SK-N-SH (cell line): ENCODE measurements at regions not wholly inside any gene's neighbourhood (a gene's known extent, or its start where the extent isn't known, plus 50 kb on each side); places are given as distances from the start of the nearest gene placed in this dataset.

Source experiments
- CTCF ChIA-PET: fragments of 300-600, 350-600 bp; formaldehyde crosslinking; extraction: SDS; loops from one replicate; lab custom pipeline; 2021; lab: Yijun Ruan, JAX
- POLR2A ChIA-PET: fragments of 350-600 bp; sonication (Branson Sonifier 250); formaldehyde crosslinking; extraction: SDS; loops from one replicate; lab custom pipeline; 2020; ENCODE audit warnings: antibody characterized with exemption, inconsistent platforms; lab: Yijun Ruan, JAX
- DNase-seq: peaks from one replicate; pipeline ENCODE4 v3.0.0; 2012
- H2AFZ ChIP-seq: fragments of 200-600 bp; sonication (generic); 2 replicates; pipeline ENCODE4 v1.8.1; 2016; ENCODE audit warnings: antibody characterized with exemption, mild to moderate bottlenecking, low read depth
- H3F3A ChIP-seq: fragments of 200-600 bp; sonication (generic); replicated peaks from 2 replicates; pipeline ENCODE3; 2016; ENCODE audit warnings: antibody characterized with exemption, mild to moderate bottlenecking; ENCODE audit not compliant: insufficient read depth
- H3K27ac ChIP-seq, 2 experiments: fragments of 200-500 bp in 1 of 2; fragments of 200-600 bp in 1 of 2; sonication (Bioruptor generic) in 1 of 2; sonication (generic), shearing (Covaris generic) in 1 of 2; 2 replicates each; pipeline versions ENCODE4 v1.5.1 to v1.6.1; 2014 to 2016; ENCODE audit warnings: low read depth in 2 of 2, inconsistent platforms in 1 of 2, low read length in 1 of 2, mild to moderate bottlenecking in 1 of 2, mixed read lengths in 1 of 2
- H3K27me3 ChIP-seq: fragments of 200-600 bp; sonication (generic), shearing (Covaris generic); 2 replicates; pipeline ENCODE4 v1.6.1; 2016; ENCODE audit warnings: mixed run types; ENCODE audit not compliant: insufficient read depth
- H3K36me3 ChIP-seq, 2 experiments: fragments of 200-500 bp in 1 of 2; fragments of 200-600 bp in 1 of 2; sonication (Bioruptor generic) in 1 of 2; sonication (generic) in 1 of 2; replicated peaks in 1 of 2; 2 replicates each; pipeline versions ENCODE3 to v1.5.1; 2014 to 2016; ENCODE audit warnings: low read length in 1 of 2, mild to moderate bottlenecking in 1 of 2; ENCODE audit not compliant: insufficient read depth in 2 of 2, control insufficient read depth in 1 of 2
- H3K4me1 ChIP-seq, 2 experiments: fragments of 200-500 bp in 1 of 2; fragments of 200-600 bp in 1 of 2; sonication (Bioruptor generic) in 1 of 2; sonication (generic), shearing (Covaris generic) in 1 of 2; 2 replicates each; pipeline versions ENCODE4 v1.5.1 to v1.6.1; 2014 to 2016; ENCODE audit warnings: low read depth in 1 of 2, low read length in 1 of 2, mixed run types in 1 of 2; ENCODE audit not compliant: insufficient read depth in 2 of 2, control insufficient read depth in 1 of 2
- H3K4me2 ChIP-seq: fragments of 200-600 bp; sonication (generic), shearing (Covaris generic); 2 replicates; pipeline ENCODE4 v1.6.1; 2017; ENCODE audit warnings: mixed run types
- H3K4me3 ChIP-seq, 2 experiments: fragments of 200-500 bp in 1 of 2; fragments of 200-600 bp in 1 of 2; sonication (Bioruptor generic) in 1 of 2; sonication (generic), shearing (Covaris generic) in 1 of 2; 2 replicates each; pipeline versions ENCODE4 v1.5.1 to v1.8.1; 2014 to 2016; ENCODE audit warnings: low read depth in 2 of 2, inconsistent platforms in 1 of 2, low read length in 1 of 2, mild to moderate bottlenecking in 1 of 2, mixed read lengths in 1 of 2, moderate library complexity in 1 of 2
- H3K79me2 ChIP-seq: fragments of 200-600 bp; sonication (generic); 2 replicates; pipeline ENCODE4 v1.8.1; 2017; ENCODE audit warnings: mild to moderate bottlenecking; ENCODE audit not compliant: insufficient read depth
- H3K9ac ChIP-seq: fragments of 200-600 bp; sonication (generic); 2 replicates; pipeline ENCODE4 v1.6.1; 2017; ENCODE audit warnings: mixed run types
- H3K9me2 ChIP-seq: fragments of 200-600 bp; sonication (generic); 2 replicates; pipeline ENCODE4 v1.6.1; 2017; ENCODE audit warnings: mixed run types
- H3K9me3 ChIP-seq: fragments of 200-600 bp; sonication (generic); 2 replicates; pipeline ENCODE4 v1.6.1; 2017; ENCODE audit warnings: mixed run types, mild to moderate bottlenecking, moderate library complexity
- H4K20me1 ChIP-seq: fragments of 200-600 bp; sonication (generic); 2 replicates; pipeline ENCODE4 v1.6.1; 2017; ENCODE audit warnings: mild to moderate bottlenecking, mixed run types; ENCODE audit not compliant: insufficient read depth
- ELF1 ChIP-seq: IDR thresholded peaks from 2 replicates; pipeline ENCODE4 v1.4.0; 2012
- EP300 ChIP-seq, 2 experiments: IDR thresholded peaks; 2 replicates each; pipeline versions ENCODE4 v1.4.0 to v1.6.1; 2012; ENCODE audit warnings: borderline replicate concordance in 1 of 2, low read depth in 1 of 2, low read length in 1 of 2
- EZH2phosphoT487 ChIP-seq: fragments of 200-600 bp; sonication (generic); IDR thresholded peaks from 2 replicates; pipeline ENCODE4 v1.6.1; 2017; ENCODE audit warnings: low read depth, mixed run types, mild to moderate bottlenecking, antibody characterized with exemption, moderate library complexity, borderline replicate concordance
- FOSL2 ChIP-seq: IDR thresholded peaks from 2 replicates; pipeline ENCODE4 v1.4.0; 2012; ENCODE audit warnings: low read depth, mild to moderate bottlenecking, moderate library complexity, borderline replicate concordance
- FOXJ3 ChIP-seq: sonication (generic); formaldehyde crosslinking; IDR thresholded peaks from 2 replicates; pipeline ENCODE4 v1.5.1; 2020; ENCODE audit warnings: mild to moderate bottlenecking, missing genetic modification reagents
- FOXM1 ChIP-seq: IDR thresholded peaks from 2 replicates; pipeline ENCODE4 v1.4.0; 2012; ENCODE audit warnings: low read depth, mild to moderate bottlenecking
- MAX ChIP-seq: IDR thresholded peaks from 2 replicates; pipeline ENCODE4 v1.4.0; 2012; ENCODE audit warnings: low read depth
- MEF2A ChIP-seq: IDR thresholded peaks from 2 replicates; pipeline ENCODE4 v1.4.0; 2012; ENCODE audit warnings: low read depth, borderline replicate concordance
- MXI1 ChIP-seq: IDR thresholded peaks from 2 replicates; pipeline ENCODE4 v1.6.1; 2012; ENCODE audit warnings: mild to moderate bottlenecking, low read depth, low read length, improper control_type of control experiment
- NRF1 ChIP-seq: IDR thresholded peaks from 2 replicates; pipeline ENCODE4 v1.6.1; 2012; ENCODE audit warnings: low read depth, mild to moderate bottlenecking, low read length
- PBX3 ChIP-seq: IDR thresholded peaks from 2 replicates; pipeline ENCODE4; 2012
- POLR2AphosphoS5 ChIP-seq: IDR thresholded peaks from 2 replicates; pipeline ENCODE4 v1.6.1; 2012; ENCODE audit warnings: low read depth, low read length
- RAD21 ChIP-seq: IDR thresholded peaks from 2 replicates; pipeline ENCODE4 v1.6.1; 2012; ENCODE audit warnings: mild to moderate bottlenecking, low read length
- REST ChIP-seq: IDR thresholded peaks from 2 replicates; pipeline ENCODE4 v1.6.1; 2012; ENCODE audit warnings: mild to moderate bottlenecking, low read depth, low read length, moderate library complexity
- RXRA ChIP-seq: IDR thresholded peaks from 2 replicates; pipeline ENCODE4 v1.4.0; 2012; ENCODE audit warnings: low read depth, mild to moderate bottlenecking, borderline replicate concordance
- SIN3A ChIP-seq: IDR thresholded peaks from 2 replicates; pipeline ENCODE4 v1.6.1; 2012; ENCODE audit warnings: low read depth, mild to moderate bottlenecking, low read length, moderate library complexity, borderline replicate concordance
- SMC3 ChIP-seq: IDR thresholded peaks from 2 replicates; pipeline ENCODE4 v1.6.1; 2012; ENCODE audit warnings: low read depth, low read length, improper control_type of control experiment
- TAF1 ChIP-seq: IDR thresholded peaks from 2 replicates; pipeline ENCODE4 v1.6.1; 2012; ENCODE audit warnings: low read depth, mild to moderate bottlenecking, low read length, moderate library complexity, borderline replicate concordance
- TEAD4 ChIP-seq: IDR thresholded peaks from 2 replicates; pipeline ENCODE4 v1.4.0; 2012; ENCODE audit warnings: mild to moderate bottlenecking, borderline replicate concordance; ENCODE audit not compliant: insufficient read depth
- USF1 ChIP-seq: IDR thresholded peaks from 2 replicates; pipeline ENCODE4 v1.4.0; 2012; ENCODE audit warnings: low read depth, borderline replicate concordance
- USF2 ChIP-seq: fragments of 150-350 bp; IDR thresholded peaks from 2 replicates; pipeline ENCODE4 v1.6.1; 2017; ENCODE audit warnings: antibody characterized with exemption, low read length, low read depth, borderline replicate concordance
- YY1 ChIP-seq: IDR thresholded peaks from 2 replicates; pipeline ENCODE4 v1.4.0; 2012; ENCODE audit warnings: low read depth, mild to moderate bottlenecking
- WGBS: methylation state at CpG from one replicate; pipeline ENCODE4 v1.1.6; 2017; ENCODE audit warnings: low lambda C conversion rate; 5-methylcytosine and 5-hydroxymethylcytosine counted together

- TF ChIP-seq REST: no peak
- TF ChIP-seq SIN3A: no peak
- no peak for TF ChIP-seq MAX
- TF ChIP-seq TAF1: no peak
- TF ChIP-seq YY1: no peak
- TF ChIP-seq POLR2AphosphoS5: no peak
- TF ChIP-seq MEF2A: no peak
Measured at GRCh38 chr6:141744194-141744925, 388.4 kb upstream of the GJE1 start (continued).

GRCh38 chr6:141736104-141736503, 396.6 kb upstream of the GJE1 start:
- H3K4me3 ChIP-seq: no peak overlapping the region
- no peaks in the 10 kb centered on the region for H4K20me1 ChIP-seq
- H2AFZ ChIP-seq: no peak overlapping the region
- no peaks in the 10 kb centered on the region for H3K27me3 ChIP-seq
- H3K9me3 ChIP-seq: no peaks in the 10 kb centered on the region; the same call in 1 of the 2 replicates
- H3K36me3 ChIP-seq: peaks cover 0 to 5% of the 10 kb centered on the region in 2 experiments
- H3K4me2 ChIP-seq: no peak overlapping the region
- ChIA-PET CTCF (no interaction called here), POLR2A (no interaction called here)
- H3K9ac ChIP-seq: no peak overlapping the region
- TF ChIP-seq TAF1 (no peak), NRF1 (no peak), FOXJ3 (CRISPR knock-in tag) (no peak), MXI1 (no peak), ELF1 (no peak), TEAD4 (no peak), RXRA (no peak), SIN3A (no peak), FOXM1 (no peak), USF2 (no peak), RAD21 (no peak), USF1 (no peak), FOSL2 (no peak), EZH2phosphoT487 (no peak), PBX3 (no peak), EP300 (IDR thresholded peaks at IDR 0.05; ENCODE audit: borderline replicate concordance in 1 of 2, low read depth in 1 of 2, low read length in 1 of 2) (no peak), MAX (no peak), SMC3 (no peak), POLR2AphosphoS5 (no peak)
- no peak for DNase-seq
- H3F3A ChIP-seq: peaks cover 12% of the 10 kb centered on the region
- no peaks in the 10 kb centered on the region; a peak in 1 of 4 replicates for H3K4me1 ChIP-seq
- 24% methylated on average over 3 of the region's 3 CpGs for WGBS
- H3K9me2 ChIP-seq: no peaks in the 10 kb centered on the region
- no peak overlapping the region for H3K27ac ChIP-seq
- no peaks in the 10 kb centered on the region for H3K79me2 ChIP-seq
